NT2/D1 (cell line): ENCODE measurements at regions not wholly inside any gene's neighbourhood (a gene's known extent, or its start where the extent isn't known, plus 50 kb on each side); places are given as distances from the start of the nearest gene placed in this dataset.

Source experiments
- SUZ12 ChIP-seq: IDR thresholded peaks from 2 replicates; pipeline ENCODE4 v1.6.1; 2011; ENCODE audit not compliant: insufficient read length, insufficient read depth; ENCODE audit errors: extremely low read depth
- YY1 ChIP-seq: IDR thresholded peaks from 2 replicates; pipeline ENCODE4 v1.6.1; 2011; ENCODE audit not compliant: insufficient read length, insufficient read depth
- ZNF274 ChIP-seq: IDR thresholded peaks from 2 replicates; pipeline ENCODE4 v1.6.1; 2011; ENCODE audit warnings: mild to moderate bottlenecking, low read depth, low read length

DNA sequence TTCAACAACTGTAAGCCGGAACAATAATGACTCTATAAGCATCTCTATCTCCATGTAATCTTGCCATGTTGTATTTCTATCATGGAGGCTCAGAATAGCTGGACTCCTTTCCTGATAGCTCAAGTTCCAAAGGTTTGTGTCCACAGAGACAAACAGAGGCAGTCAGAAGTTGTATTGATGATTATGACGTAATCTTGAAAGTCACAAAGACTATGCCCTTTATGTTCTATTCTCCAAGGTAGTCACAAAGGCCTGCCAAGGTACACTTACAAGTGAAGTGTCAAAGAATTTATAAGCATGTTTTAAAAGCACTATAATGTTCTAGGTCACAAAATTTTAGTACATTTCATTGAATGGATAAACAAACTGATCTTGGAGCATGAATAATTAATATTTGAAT, 542.2 kb downstream of the CDH11 start:
- TF ChIP-seq ZNF274: no peak
- TF ChIP-seq YY1: no peak
- TF ChIP-seq SUZ12: no peak
